ENCODE measurements at regions not wholly inside any gene's neighbourhood (a gene's known extent, or its start where the extent isn't known, plus 50 kb on each side); places are given as distances from the start of the nearest gene placed in this dataset.

DNA sequence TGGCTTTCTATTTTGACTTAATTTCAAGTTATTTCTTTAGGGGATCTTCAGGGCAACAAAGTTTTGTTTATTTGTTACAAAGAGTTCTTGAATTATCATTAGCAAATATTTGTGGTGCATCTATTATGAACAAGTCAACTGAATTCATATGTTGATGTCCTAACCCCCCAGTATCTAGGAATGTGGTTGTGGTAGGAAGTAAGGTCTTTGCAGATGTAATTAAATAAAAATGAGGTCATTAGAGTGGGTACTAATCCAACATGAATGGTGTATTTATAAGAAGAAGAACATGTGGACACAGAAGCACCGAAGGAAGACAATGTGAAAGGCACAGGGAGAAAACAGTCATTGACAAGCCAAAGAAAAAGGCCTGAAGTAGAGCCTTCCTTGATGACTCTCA, 474.0 kb upstream of the DAB2 start:
- DNase-seq (ENCODE audit: low spot score) = no peak

DNA sequence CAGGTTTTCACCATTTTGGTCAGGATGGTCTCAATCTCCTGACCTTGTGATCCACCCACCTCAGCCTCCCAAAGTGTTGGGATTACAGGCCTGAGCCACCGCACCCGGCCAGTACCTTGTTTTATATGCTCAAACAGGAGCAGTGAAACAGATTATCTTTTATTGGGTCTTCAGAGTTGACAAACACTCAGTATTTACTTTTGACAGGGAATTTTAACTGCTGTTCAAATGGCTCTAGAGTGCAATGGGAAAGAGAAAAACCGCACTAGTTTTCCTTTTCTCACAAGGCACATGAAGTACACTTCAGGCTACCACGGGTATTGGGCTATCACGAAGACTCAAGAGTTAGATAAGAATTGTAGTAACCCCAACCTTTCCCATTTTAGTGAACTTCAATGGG, 471.9 kb upstream of the DAB2 start:
- no peak for DNase-seq (ENCODE audit: low spot score)

DNA sequence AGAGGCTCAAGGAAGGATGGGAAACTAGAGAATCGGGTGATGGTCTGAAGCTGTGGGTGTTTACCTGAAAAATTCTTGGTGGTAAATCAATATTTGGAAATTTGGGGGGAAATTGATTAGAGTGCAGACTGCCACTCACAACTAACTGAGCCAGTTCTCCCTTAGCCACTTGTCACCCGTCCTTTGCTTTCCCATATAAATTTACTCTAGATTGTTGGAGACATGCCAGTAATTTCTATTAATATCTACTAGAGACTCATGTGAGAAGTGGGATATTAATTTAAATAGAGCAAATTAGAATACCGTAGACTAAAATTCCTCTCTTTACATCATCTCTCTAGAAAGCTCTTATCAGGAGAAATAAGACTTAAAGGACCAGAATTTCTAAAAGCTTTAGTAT, 471.3 kb upstream of the DAB2 start:
- DNase-seq (ENCODE audit: low spot score) = no peak

DNA sequence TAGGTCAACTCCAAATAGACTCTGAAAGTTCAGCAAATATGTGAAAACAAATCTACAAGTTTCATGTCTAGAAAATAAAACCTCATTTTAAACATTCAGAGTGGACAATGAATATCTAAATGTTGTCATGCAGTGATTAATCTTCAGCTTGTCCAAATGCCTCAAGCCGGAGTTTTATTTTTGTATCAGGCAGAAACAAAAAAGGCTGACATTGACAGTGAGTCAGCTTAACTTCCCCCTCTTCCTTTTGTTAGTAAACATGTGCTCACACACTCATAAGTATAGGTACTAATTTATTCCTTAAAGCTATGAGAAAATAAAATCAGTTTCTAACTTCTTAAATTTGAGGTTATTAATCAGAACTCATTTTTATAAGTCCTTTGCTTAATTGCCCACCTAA, 467.9 kb upstream of the DAB2 start:
- no peak for DNase-seq (ENCODE audit: low spot score)

DNA sequence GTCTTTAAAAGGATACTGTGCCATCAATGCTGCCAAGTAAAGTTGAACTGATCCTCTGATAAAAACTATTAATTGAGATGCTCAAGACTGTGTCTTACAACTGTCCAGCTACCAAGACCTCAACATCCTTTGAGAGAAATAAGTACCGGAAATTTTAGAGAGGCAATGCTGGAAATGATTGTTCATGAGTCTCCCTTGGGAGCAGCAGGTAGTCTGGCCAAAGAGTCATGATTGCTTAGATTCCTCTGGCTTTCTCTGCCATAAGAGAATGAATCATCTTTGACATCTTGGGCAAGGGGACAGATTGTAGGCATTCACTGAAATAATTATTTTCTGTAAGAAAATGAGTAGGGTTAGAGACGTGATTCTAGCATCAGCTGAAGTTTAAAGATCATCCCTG, 466.6 kb upstream of the DAB2 start:
- DNase-seq (ENCODE audit: low spot score) = no peak

DNA sequence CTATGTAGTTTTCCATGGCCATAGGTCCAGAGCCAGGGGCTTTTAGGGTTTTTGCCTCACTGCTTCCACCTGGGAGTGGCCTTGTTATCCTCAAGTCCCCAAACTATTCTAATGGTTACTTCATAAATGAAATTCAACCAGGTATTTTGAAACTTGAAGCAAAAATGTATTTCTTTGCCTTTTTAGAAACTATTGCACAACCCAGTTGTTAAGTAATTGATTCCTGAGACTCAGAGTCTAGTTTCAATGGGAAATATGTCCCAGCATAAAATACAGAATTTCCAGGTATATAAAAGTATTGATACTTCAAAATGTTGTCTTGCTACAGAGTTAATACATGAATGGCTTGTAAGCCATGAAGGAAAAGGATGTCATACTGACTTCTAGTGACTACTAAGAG, 456.2 kb upstream of the DAB2 start:
- no peak for DNase-seq (ENCODE audit: low spot score)

DNA sequence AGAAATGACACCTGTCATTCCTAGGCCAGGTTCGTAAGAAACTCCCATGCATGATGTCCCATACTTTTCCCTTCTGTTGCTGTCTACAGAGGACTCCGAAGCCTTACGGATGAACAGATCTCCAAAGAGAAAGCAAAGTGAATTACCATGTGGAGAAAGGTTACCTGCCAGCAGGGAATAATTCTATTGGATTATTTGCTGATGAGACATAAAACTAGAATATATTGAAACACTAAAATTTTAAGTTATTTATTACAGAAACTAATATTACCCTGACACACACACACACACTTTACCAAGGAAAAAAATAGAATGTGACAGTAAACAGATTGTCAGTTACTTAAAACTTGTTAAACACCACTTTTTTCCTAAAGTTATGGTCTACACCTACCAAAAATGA, 452.7 kb upstream of the DAB2 start:
- no peak for DNase-seq (ENCODE audit: low spot score)

DNA sequence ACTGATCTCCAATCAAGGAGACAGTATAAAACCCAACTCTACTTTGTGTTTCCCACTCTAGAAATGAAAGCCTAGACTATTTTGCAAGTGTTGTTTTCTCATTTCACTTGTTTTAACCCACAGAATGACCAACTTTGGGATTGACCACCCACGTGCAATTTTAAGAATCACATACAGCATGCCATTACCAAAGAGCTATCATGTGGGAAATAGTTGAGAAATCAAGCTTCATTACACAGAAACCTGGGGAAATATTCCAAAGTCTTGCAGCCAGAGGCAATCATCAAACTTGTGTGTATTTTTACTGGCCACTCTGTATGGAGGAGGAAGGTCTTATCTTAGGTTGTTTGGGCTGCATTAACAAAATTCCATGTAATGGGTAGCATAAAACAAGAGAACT, 451.4 kb upstream of the DAB2 start:
- no peak for DNase-seq (ENCODE audit: low spot score)

DNA sequence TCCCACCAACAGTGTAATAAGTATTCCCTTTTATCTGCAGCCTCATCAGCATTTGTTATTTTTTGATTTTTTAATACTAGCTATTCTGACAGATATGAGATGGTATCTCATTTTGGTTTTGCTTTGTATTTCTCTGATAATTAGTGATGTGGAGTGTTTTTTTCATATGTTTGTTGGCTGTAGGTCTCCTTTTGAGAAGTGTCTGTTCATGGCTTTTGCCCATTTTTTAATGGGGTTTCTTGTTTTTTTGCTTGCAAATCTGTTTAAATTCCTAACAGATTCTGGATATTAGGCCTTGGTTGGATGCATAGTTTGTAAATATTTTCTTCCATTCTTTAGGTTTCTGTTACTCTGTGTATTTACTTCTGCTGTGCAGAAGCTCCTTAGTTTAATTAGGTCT, 445.4 kb upstream of the DAB2 start:
- no peak for DNase-seq (ENCODE audit: low spot score)

DNA sequence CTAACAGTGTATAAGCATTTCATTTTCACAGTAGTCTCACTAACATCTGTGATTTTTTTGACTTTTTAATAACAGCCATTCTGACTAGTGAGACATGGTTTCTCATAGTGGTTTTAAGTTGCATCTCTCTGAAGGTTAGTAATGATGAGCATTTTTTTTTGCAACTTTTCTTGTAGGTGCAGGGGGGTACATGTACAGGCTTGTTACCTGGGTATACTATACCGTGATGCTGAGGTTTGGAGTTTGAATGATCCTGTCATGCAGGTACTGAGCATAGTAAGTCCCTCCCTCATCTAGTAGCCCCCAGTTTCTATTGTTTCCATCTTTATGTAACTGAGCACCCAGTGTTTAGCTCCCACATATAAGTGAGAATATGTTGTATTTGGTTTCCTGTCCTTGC, 444.6 kb upstream of the DAB2 start:
- no peak for DNase-seq (ENCODE audit: low spot score)

DNA sequence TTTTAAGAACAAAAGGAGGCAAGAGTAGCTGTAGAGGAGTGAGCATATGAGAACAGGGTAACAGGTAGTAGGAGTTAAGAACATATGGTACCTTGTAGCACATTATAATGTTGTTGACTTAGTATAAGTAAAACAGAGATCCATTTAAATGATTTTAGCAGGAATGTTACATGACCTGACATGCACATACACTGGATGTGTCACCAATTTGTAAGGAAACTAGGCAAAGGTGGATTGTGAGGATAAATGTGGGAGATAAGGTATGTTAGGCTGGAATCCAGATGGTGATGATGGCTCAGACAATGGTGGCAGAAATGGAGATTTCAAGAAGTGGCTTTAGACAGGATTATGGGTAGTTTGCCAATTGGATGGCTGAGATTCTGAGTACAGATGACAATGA, 443.1 kb upstream of the DAB2 start:
- no peak for DNase-seq (ENCODE audit: low spot score)

DNA sequence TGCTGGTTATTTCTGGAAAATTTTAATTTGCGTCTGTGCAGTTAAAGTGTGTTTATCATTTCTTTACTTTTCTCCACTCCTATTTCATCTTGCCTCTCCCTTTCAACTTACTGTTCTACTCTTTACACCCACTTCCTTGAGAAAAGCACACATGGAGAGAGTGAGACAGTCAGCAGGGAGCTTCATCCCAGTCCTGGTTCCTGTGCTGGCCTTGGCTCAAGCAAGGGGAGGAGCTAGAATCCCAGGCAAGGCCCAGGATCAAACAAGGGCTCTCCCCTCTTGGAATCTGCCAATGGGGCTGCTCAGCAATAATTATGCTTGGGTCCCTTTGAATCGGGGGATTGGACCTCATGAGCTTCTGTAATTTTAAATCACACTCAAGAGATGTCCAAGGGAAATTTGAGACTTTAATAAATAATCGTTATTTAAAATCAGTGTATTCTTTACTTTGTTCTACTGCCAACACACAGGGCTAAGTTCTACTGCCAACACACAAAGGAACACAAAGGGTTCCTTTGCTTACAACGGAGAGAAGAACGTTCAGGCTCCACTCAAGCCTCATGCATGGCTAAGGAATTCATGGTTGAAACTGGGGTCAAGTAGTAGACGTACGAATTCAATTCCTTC, 439.3 kb upstream of the DAB2 start:
- no peak for DNase-seq (ENCODE audit: low spot score)

DNA sequence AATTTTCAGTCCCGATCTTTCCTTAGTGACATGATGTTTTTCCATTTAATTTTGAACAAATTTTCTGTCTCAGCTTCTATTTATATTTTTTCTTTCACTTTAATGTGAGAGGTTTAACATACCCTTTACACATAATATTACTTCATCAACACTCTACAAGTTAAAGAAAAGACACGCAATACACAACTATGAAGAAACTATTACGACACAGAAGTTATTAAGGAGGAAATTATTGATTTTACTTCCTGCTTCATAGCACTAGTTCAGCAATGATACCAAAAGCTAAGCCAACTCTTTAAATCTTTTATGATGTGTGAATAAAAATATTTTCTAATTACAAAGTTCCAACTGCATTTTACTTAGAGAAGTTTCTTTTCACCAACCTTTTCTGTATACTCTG, 432.3 kb upstream of the DAB2 start:
- no peak for DNase-seq (ENCODE audit: low spot score)

DNA sequence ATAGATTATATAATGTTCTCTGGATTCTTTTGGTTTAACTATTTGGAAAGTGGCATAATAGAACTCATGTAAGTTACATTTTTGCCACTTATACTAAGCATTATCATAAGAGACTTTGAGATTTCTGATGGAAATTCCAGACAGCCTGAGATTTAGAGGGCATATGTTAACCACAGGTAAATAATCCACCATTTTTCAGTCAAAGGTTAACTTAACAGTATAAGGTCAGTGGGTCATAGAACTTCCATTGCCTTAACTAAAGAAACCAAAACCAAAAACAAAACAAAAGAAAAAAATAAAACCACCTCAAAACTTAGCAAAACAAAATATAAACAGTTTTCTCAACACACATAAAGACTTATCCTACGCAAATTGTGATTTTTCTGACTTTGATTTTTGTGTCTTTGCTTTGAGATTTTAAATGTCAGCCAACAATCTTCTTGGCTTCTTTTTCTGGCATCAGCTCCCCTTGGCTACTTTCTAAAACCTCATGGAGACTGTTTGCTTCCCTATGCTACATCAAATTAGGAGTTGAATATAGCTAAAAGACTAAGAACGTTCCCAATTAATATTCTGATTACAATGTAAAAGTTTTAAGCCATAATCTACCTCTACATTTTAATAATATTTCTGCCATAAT, 430.1 kb upstream of the DAB2 start:
- no peak for DNase-seq (ENCODE audit: low spot score)

DNA sequence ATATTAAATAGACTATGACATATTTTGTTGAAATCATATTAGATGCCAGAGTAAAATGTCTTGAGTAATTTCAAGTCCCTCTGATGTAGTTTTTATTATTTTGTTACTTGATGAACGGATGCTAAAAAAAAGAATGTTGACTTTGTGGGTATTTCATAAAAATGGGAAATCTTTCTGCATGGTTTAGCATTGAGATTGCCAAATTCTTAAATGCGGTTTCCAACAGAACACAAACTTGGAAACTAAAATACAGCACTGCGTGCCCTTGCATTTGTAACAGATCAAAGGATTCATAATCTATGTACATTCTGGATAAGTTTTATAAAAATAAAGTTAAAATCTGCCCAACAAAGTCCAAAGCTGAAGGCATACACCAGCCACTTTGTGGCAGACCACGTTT, 425.5 kb upstream of the DAB2 start:
- DNase-seq (ENCODE audit: low spot score) = peak; percentile 28

DNA sequence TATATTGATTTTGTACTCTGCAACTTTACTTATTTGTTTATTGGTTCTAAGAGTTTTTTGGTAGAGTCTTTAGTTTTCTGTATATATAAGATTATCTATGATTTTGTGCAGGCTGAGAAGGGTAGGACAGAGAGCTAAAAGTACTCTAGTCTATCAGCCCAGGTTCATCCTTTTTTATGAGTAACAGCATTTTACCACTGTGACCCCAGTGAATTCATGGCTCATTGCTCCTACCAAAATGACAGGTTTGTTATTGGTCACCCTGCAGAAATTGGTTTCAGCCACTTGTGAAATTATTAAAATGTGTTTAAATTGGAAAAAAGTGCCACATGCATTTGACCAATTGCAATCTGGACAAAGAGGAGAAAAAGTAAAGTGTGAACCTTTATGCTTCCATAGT, 421.4 kb upstream of the DAB2 start:
- DNase-seq (ENCODE audit: low spot score) = no peak

DNA sequence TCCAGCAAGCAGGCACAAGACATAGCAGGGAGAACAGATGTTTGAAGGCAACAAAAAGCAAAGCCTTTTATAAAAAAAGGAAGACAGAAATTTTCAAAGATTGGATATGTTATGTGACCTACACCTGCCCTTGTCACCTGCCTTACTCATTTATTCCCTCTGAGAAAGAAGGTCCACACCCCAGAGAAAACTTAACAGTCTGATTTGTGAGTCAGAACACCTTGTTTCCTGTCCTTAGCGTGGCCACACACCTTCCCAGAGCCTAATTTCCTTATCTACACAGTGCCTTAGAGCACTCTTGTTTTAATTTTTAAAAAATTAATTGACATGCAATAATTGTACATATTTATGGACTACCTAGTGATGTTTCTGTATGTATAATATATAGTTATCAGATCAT, 419.0 kb upstream of the DAB2 start:
- no peak for DNase-seq (ENCODE audit: low spot score)

DNA sequence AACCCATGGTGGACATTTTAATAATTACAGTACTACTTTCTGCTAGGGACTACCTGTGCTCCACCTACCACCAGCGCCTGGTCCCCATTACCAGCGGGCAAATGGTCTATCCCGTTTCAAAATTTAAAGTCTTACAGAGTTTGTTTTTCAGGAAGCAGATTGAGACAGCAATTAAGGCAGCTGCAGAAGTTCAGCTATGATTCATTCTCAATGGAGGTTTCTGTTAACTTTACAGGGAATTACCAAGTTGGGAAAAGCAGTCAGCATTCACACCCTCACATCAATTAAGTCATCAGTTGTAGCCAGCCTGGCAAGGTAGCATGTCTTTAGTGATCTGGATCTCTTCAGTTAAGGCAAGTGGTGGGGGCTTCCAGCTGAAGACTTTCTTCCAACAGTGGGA, 410.6 kb upstream of the DAB2 start:
- DNase-seq (ENCODE audit: low spot score) = no peak

DNA sequence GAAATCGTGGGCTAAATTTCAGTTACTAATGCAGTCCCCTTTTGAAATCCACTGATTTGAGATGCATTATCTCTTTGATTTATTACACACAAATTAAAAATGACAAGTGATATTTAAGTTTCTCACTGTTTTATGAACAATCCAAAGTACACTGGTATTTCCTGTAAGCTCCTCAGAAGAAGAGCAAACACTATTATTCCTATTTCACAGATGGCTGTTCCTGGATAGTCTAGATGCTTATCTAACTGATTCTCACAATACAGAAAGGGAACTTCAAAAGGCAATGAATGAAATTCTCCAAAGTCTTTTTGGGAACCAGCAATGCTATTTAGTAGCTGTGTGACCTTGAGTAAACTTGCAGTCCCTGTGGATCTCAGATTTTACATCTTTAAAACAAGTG, 404.7 kb upstream of the DAB2 start:
- DNase-seq (ENCODE audit: low spot score) = no peak

DNA sequence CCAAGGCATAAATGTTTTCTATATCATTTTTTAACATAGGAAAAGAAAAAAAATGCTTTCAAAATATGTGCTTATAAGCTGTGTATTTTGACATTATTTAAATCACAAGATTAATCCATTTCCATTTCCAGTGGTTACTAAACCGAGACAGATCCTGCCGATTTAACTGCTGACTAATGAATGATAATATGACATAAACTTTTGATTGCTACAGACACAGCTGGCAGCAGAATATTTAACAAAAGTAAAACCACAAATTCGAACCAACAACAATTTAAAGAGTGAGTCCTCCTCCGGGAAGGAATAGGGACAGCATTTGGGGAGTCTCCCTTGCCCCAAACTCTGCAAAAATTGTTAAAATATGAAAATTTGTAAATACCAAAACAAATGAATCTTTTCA, 401.3 kb upstream of the DAB2 start:
- DNase-seq (ENCODE audit: low spot score) = no peak

DNA sequence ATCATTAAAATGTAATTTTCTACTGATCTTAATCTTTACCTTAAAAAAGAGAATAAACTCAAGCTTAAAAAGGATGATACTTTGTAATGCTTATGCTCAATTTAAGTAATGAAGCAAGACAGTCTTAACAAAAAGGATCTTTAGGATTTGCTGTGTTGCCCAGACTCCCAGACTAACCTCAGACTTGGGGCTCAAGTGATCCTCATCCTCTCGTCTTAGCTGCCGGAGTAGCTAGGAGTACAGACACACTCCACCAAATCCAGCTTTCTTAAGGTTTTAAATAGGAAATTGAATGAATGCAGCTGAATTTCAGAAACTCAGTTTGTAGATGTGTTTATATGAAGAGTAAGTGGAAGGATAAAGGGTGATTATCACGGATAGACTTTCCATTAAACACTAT, 400.5 kb upstream of the DAB2 start:
- DNase-seq (ENCODE audit: low spot score) = peak; percentile 71

DNA sequence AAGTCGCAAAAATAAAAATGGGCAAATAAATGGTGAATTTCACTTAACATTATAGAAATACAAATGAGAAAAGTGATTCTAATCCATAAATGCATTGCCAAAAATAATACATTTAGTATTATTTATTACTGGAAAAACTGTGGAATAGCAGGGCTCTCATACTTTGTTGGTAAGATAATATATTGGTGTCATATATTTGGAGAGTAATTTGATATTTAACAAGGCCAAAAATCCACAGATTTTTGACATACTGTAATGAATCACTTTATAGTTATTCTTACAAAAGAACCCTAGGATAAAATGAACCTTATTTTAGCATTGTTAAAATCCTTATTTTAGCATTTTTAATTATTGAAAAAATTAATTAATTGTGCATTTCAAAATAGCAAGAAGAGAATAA, 397.2 kb upstream of the DAB2 start:
- DNase-seq (ENCODE audit: low spot score) = no peak

DNA sequence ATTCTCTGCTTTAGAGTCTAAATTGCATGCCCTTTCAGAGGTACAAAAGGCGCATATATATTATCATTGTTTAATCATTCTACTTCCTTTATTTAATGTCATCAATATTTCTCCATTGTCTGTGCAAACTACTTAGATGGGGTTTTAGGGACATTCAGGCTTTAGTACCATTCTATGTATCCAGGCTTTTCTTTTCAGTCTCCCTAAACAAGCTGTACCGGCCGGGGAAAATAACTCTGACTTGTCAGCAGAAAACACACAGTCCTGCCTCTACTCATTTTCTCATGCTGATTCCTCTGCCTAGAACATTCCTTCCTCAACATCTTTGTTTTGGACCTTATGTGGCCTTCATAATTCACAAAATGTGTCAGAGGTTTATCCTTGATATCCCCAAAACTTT, 392.1 kb upstream of the DAB2 start:
- DNase-seq (ENCODE audit: low spot score) = peak; percentile 81

DNA sequence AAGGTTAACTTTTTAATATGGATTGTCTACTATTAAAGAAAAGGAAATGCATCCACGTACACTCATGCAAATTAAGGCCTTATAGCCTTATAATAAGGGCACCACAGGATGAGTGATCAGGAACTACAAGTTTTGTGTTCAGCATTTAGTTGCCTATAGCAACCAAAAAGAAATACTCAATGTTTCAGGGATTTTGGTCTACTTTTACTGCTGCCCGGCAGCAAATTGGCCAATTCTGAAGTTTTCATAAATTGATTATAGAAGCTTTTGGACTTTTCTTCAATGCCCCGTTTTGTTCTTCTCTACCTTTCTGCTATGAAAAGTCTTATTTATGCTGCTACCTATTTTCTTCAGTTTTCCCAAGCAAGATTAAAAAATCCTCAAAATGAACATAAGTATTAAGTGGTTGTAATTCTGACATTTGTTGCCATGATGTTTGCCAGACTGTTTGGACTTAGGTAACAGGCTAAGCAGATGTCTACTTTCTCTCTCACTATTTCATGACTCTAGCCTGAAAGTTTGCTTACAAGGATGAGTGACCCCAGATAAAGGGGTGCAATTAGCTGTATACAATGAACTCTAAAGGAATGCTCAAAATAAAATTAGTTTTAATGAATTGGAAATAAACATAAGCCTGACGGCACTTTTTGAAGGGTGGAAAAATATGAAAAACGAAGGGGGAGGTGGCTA, 391.5 kb upstream of the DAB2 start:
- DNase-seq (ENCODE audit: low spot score) = peak; percentile 92

All from umbilical cord (tissue), 1 donor.